GM12878 (cell line): ENCODE measurements at regions not wholly inside any gene's neighbourhood (a gene's known extent, or its start where the extent isn't known, plus 50 kb on each side); places are given as distances from the start of the nearest gene placed in this dataset.

Experiments
- ATAC-seq: fragments of 200-7000 bp; cut with Tn5 transposase; 3 replicates; pipeline ENCODE4 v1.9.1; 2020; ENCODE audit warnings: mild to moderate bottlenecking, moderate library complexity
- BruUV-seq: library from RNA; stranded (reverse); fragments of 400-500 nt; replicated peaks from 2 replicates; lab custom pipeline; 2021; lab: Mats Ljungman, UMichigan
- CTCF ChIA-PET: fragments of 300-600 bp; sonication (Branson Sonifier 250); formaldehyde crosslinking; extraction: SDS; loops from one replicate; lab custom pipeline; 2021; ENCODE audit warnings: inconsistent platforms; lab: Yijun Ruan, JAX
- POLR2A ChIA-PET: fragments of 350-600 bp; formaldehyde crosslinking; extraction: SDS; loops from one replicate; lab custom pipeline; 2021; ENCODE audit warnings: inconsistent platforms; lab: Charles Lee
- RAD21 ChIA-PET: fragments of 300-600 bp; sonication (Branson Sonifier 250); formaldehyde crosslinking; loops from one replicate; lab custom pipeline; 2023; ENCODE audit warnings: antibody characterized with exemption; ENCODE audit not compliant: unreplicated experiment; lab: Charles Lee
- SMC1A ChIA-PET: fragments of 300-600 bp; sonication (Branson Sonifier 250); formaldehyde crosslinking; loops from one replicate; lab custom pipeline; 2023; ENCODE audit not compliant: unreplicated experiment, uncharacterized antibody; lab: Charles Lee
- DNase-seq: peaks from one replicate; pipeline ENCODE4 v3.0.0-alpha.2; 2011; ENCODE audit warnings: low read depth, low spot score
- FAIRE-seq: peaks from 3 replicates; lab custom pipeline; 2011; peaks lifted over from hg19 to GRCh38; lab: Jason Lieb, UNC
- H2AFZ ChIP-seq: 2 replicates; pipeline ENCODE4 v1.6.0; 2011; ENCODE audit warnings: low read depth, low read length, control low read depth; ENCODE audit not compliant: control insufficient read depth
- H3K27ac ChIP-seq: 2 replicates; pipeline ENCODE4 v1.5.1; 2011; ENCODE audit warnings: control low read depth; ENCODE audit not compliant: control insufficient read depth, insufficient read depth
- H3K27me3 ChIP-seq, 2 experiments: replicated peaks in 1 of 2; 2 replicates each; pipeline versions ENCODE4 v1.6.0 to v1.6.1; 2011; ENCODE audit warnings: low read length in 1 of 2; ENCODE audit not compliant: control insufficient read depth in 2 of 2, insufficient read depth in 2 of 2
- H3K36me3 ChIP-seq, 2 experiments: 2 replicates each; pipeline ENCODE4 v1.5.1; 2011; ENCODE audit warnings: low read length in 1 of 2; ENCODE audit not compliant: control insufficient read depth in 2 of 2, insufficient read depth in 2 of 2
- H3K4me1 ChIP-seq: 2 replicates; pipeline ENCODE4 v1.6.1; 2011; ENCODE audit warnings: mild to moderate bottlenecking, low read length, moderate library complexity, mixed read lengths; ENCODE audit not compliant: control insufficient read depth, insufficient read depth
- H3K4me2 ChIP-seq: 2 replicates; pipeline ENCODE4 v1.6.0; 2011; ENCODE audit warnings: control low read depth; ENCODE audit not compliant: control insufficient read depth, insufficient read depth
- H3K4me3 ChIP-seq: fragments of 200-600 bp; sonication (generic); 2 replicates; pipeline ENCODE4 v1.5.1; 2016
- H3K79me2 ChIP-seq: 2 replicates; pipeline ENCODE4 v1.6.0; 2011; ENCODE audit warnings: low read length; ENCODE audit not compliant: control insufficient read depth, insufficient read depth
- H3K9ac ChIP-seq: 2 replicates; pipeline ENCODE4 v1.8.0; 2011; ENCODE audit warnings: low read length, control low read depth, mixed read lengths; ENCODE audit not compliant: control insufficient read depth, insufficient read depth
- H3K9me3 ChIP-seq: replicated peaks from 3 replicates; pipeline ENCODE4 v1.5.1; 2011; ENCODE audit warnings: mild to moderate bottlenecking, low read length; ENCODE audit not compliant: control insufficient read depth, insufficient read depth
- H4K20me1 ChIP-seq: 2 replicates; pipeline ENCODE4 v1.6.0; 2011; ENCODE audit not compliant: control insufficient read depth, insufficient read depth
- CTCF ChIP-seq, 3 experiments: IDR thresholded peaks in 2 of 3; conservative IDR thresholded peaks in 1 of 3; 2 replicates each; pipeline ENCODE4 v1.5.1; 2011; ENCODE audit warnings: low read depth in 3 of 3, low read length in 3 of 3, mild to moderate bottlenecking in 3 of 3, control low read depth in 2 of 3, moderate library complexity in 2 of 3, inconsistent platforms in 1 of 3, mixed read lengths in 1 of 3; ENCODE audit not compliant: control insufficient read depth in 2 of 3, insufficient read depth in 1 of 3; ENCODE audit errors: extremely low read depth in 1 of 3
- RAD21 ChIP-seq: IDR thresholded peaks from 2 replicates; pipeline ENCODE4 v1.6.1; 2011; ENCODE audit warnings: mild to moderate bottlenecking, low read depth, low read length, moderate library complexity; ENCODE audit not compliant: insufficient read depth
- SMC3 ChIP-seq: IDR thresholded peaks from 2 replicates; pipeline ENCODE4 v1.6.1; 2011; ENCODE audit warnings: low read length, improper control_type of control experiment, borderline replicate concordance
- SUPT20H ChIP-seq: IDR thresholded peaks from 2 replicates; pipeline ENCODE4 v1.6.1; 2011; ENCODE audit warnings: low read depth, mild to moderate bottlenecking, low read length, moderate library complexity, borderline replicate concordance; ENCODE audit not compliant: control insufficient read depth
- WGBS: methylation state at CpG from one replicate; pipeline ENCODE4 v1.1.6; 2016; ENCODE audit warnings: low lambda C conversion rate; ENCODE audit not compliant: insufficient replicate concordance, insufficient coverage; ENCODE audit errors: missing lambda C conversion rate; 5-methylcytosine and 5-hydroxymethylcytosine counted together
- in situ Hi-C: fragments of 300-500 bp; cut with MboI; formaldehyde crosslinking; loops from 9 replicates; pipeline ENCODE4 v1.14.3; 2018; ENCODE audit warnings: mixed read lengths
- intact Hi-C: fragments of 100-400 bp; cut with micrococcal nuclease; formaldehyde crosslinking; loops from one replicate; pipeline ENCODE4 v1.14.2; 2022; ENCODE audit not compliant: unreplicated experiment

DNA sequence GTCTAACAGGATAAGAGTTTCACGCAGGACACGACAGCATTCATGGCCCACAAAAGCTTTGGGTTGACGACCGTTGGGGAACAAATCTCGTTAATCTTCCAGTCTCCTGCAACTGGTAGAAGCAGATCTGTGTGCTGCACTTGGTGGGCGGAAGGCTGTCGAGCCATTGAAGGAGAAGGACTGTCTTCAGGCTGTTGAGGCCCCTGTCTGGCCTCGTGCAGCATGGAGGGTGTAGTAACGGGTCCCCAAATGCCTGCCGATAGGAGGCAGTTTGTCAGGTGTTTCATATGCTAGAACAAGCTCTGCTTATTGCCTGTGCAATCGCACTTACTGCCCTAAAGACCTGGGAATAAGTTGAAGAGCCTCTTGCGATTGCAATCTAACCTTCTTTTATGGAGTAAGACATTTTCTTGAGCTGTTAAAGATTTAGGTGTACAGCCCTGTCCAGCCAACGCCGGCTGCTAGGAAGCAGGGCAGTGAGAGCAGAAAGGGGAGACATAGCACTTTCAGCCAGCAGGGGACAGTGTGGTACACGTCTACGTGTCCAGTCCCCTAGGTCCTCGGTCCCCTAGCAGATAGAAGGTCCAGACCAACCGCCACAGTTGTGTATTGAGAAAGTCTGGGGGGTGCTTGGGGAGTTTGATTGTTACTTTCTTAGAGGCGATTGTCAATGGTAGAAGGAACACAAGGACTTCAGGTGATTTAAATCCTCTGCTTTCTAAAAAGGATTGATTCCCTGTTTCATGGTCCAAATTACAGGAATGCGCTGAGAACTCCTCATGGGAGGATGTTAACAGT is 102.3 kb upstream of the TMPRSS2 start:
- no peak overlapping the region for H3K9ac ChIP-seq
- intact Hi-C loops: loop anchor here (5.0 kb wide), 1 partner anchor 328 kb away; no protein-coding TSS in a partner anchor
- H3K4me3 ChIP-seq: no peak overlapping the region
- ATAC-seq (peak; percentile 78), DNase-seq (no peak), FAIRE-seq (no peak)
- TF ChIP-seq CTCF (IDR thresholded peaks at IDR 0.05 in 2 of 3, conservative IDR thresholded peaks at IDR 0.05 in 1 of 3; ENCODE audit: control insufficient read depth in 2 of 3, extremely low read depth in 1 of 3, insufficient read depth in 1 of 3, low read depth in 3 of 3, low read length in 3 of 3): peak; percentile 54 to 77 (median 69)
- TF ChIP-seq RAD21: 0 out of 2 replicates have a peak, but pooled peaks have one; percentile 31
- TF ChIP-seq SMC3: peak; percentile 50; the same call in 1 of the 2 replicates
- no peak for TF ChIP-seq SUPT20H
- no peaks in the 10 kb centered on the region for H3K4me1 ChIP-seq
- CTCF ChIA-PET: interaction anchor here (0.6 to 4.1 kb wide), 9 partner anchors 9 to 518 kb away, joined by 3 to 13 read pairs (median 3); no protein-coding TSS in a partner anchor
- no peaks in the 10 kb centered on the region for H3K79me2 ChIP-seq
- no TSS peak for BruUV-seq
- H3K27me3 ChIP-seq: no peaks in the 10 kb centered on the region
- H3K27ac ChIP-seq: no peak overlapping the region
- H4K20me1 ChIP-seq: no peaks in the 10 kb centered on the region
- H3K4me2 ChIP-seq: no peak overlapping the region
- H2AFZ ChIP-seq: no peak overlapping the region
- 30% methylated on average over 20 of the region's 20 CpGs for WGBS
- SMC1A ChIA-PET: interaction anchor here (0.6 to 3.2 kb wide), 6 partner anchors 115 to 507 kb away, joined by 3 to 14 read pairs (median 4); no protein-coding TSS in a partner anchor
- H3K36me3 ChIP-seq: no peaks in the 10 kb centered on the region
- POLR2A ChIA-PET: no interaction called here
- RAD21 ChIA-PET: interaction anchor here (1.9 to 3.6 kb wide), 2 partner anchors 206 to 327 kb away, joined by 6 to 25 read pairs; no protein-coding TSS in a partner anchor
- H3K9me3 ChIP-seq: no peaks in the 10 kb centered on the region
- in situ Hi-C loops: loop anchor here (5.0 kb wide), 1 partner anchor 502 kb away; no protein-coding TSS in a partner anchor
